ENCODE measurements at regions not wholly inside any gene's neighbourhood (a gene's known extent, or its start where the extent isn't known, plus 50 kb on each side); places are given as distances from the start of the nearest gene placed in this dataset.

- ATAC-seq (ENCODE audit: low FRiP score): no peak
- DNase-seq (ENCODE audit: low spot score): no peak
- TF ChIP-seq CTCF (IDR thresholded peaks at IDR 0.05): no peak
Observed at GRCh38 chr1:4960782-4961475, 306.5 kb downstream of the AJAP1 start.

- ATAC-seq (ENCODE audit: low FRiP score) (no peak), DNase-seq (ENCODE audit: low spot score) (no peak)
- no peak for TF ChIP-seq CTCF (IDR thresholded peaks at IDR 0.05)
Observed at GRCh38 chr1:4960336-4960735, 305.9 kb downstream of the AJAP1 start.

DNA sequence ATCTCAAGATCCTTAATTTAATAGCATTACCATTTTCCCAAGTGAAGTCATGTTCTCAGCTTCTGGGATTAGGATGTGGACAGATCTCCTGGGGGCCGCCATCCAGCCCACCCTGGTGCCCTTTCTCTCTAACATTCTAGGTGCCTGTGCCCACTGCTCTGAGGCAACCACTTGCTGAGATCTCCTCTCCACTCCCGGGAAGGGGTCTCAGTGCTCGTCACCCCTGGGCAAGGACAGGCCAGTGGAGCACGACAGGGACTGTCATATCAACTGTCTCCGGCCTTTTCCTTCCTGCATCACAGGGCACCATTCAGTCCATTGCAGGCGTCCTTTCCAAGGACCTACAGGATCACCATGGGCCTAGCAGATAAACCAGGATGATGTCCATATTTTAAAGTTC lies 304.8 kb downstream of the AJAP1 start:
- DNase-seq (ENCODE audit: low spot score) (no peak), ATAC-seq (ENCODE audit: low FRiP score) (no peak)
- no peak for TF ChIP-seq CTCF (IDR thresholded peaks at IDR 0.05)

- no peak for TF ChIP-seq CTCF (IDR thresholded peaks at IDR 0.05)
- ATAC-seq (ENCODE audit: low FRiP score) (no peak), DNase-seq (ENCODE audit: low spot score) (no peak)
Observed at GRCh38 chr1:4957027-4957426, 302.6 kb downstream of the AJAP1 start.

- no peak for TF ChIP-seq CTCF (IDR thresholded peaks at IDR 0.05)
- ATAC-seq (ENCODE audit: low FRiP score) (no peak), DNase-seq (ENCODE audit: low spot score) (no peak)
Observed at GRCh38 chr1:4954392-4954791, 300.0 kb downstream of the AJAP1 start.

DNA sequence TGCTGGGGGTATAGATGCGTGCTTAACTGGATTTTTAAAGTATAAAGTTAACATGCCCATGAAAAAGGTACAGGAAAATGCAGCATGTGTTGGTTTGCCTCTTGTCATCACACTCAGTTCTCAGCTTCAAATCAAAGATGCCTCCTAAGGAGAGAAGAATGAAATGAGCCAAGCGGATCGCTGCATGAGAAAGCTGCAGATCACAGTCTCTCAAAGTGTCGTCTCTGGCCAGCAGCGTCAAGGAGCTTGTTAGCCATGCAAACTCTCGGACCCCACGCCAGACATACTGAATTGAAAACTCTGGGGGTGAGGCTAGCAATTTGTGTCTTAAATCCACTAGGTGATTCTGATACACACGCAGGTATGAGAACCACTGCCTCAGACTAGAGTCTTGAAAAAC lies 297.2 kb downstream of the AJAP1 start:
- ATAC-seq (ENCODE audit: low FRiP score): no peak
- no peak for TF ChIP-seq CTCF (IDR thresholded peaks at IDR 0.05)

DNA sequence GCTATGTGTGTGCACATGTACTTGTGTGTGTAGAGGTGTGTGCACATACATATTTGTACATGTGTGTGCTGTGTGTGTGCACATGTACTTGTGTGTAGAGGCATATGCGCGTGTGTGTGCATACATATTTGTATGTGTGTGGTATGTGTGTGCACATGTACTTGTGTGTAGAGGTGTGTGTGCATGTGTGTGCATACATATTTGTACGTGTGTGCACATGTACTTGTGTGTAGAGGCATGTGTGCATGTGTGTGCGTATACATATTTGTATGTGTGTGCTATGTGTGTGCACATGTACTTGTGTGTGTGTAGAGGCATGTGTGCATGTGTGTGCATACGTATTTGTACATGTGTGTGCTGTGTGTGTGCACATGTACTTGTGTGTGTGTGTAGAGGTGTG lies 291.9 kb downstream of the AJAP1 start:
- no peak for DNase-seq (ENCODE audit: low spot score)
- no peak for TF ChIP-seq CTCF (IDR thresholded peaks at IDR 0.05)
- ATAC-seq (ENCODE audit: low FRiP score): no peak

More for the DNA sequence above, 297.2 kb downstream of the AJAP1 start:
- no peak for DNase-seq (ENCODE audit: low spot score)

Measured in omental fat pad (tissue), 3 donors.